ENCODE measurements at regions not wholly inside any gene's neighbourhood (a gene's known extent, or its start where the extent isn't known, plus 50 kb on each side); places are given as distances from the start of the nearest gene placed in this dataset.
"Not testable (repeated sequence)": the region's sequence is repeated elsewhere in the genome, so short reads cannot be mapped to it uniquely, and the experiment has no call there.

DNA sequence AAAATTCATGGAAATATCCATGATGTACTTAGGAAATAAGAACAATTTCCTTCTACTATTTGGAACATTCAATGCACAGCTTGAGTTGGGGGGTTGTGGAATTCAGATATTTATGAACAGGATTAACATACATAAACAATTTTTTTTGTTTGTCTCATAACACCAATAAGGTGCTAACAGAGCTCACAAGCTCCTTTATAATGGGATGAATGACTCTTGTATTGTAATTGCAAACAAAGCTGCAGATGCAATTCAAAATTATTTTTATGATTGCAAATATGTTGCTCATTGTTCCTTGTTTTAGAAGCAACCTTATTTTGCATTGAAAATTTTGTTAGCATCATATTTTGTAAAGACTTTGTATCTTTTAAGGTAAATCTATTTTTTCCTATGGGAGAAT is 265.7 kb downstream of the PCDH17 start:
- no peak for DNase-seq (ENCODE audit: low read depth)
- TF ChIP-seq, protein P1, sequence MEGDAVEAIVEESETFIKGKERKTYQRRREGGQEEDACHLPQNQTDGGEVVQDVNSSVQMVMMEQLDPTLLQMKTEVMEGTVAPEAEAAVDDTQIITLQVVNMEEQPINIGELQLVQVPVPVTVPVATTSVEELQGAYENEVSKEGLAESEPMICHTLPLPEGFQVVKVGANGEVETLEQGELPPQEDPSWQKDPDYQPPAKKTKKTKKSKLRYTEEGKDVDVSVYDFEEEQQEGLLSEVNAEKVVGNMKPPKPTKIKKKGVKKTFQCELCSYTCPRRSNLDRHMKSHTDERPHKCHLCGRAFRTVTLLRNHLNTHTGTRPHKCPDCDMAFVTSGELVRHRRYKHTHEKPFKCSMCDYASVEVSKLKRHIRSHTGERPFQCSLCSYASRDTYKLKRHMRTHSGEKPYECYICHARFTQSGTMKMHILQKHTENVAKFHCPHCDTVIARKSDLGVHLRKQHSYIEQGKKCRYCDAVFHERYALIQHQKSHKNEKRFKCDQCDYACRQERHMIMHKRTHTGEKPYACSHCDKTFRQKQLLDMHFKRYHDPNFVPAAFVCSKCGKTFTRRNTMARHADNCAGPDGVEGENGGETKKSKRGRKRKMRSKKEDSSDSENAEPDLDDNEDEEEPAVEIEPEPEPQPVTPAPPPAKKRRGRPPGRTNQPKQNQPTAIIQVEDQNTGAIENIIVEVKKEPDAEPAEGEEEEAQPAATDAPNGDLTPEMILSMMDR (conservative IDR thresholded peaks at IDR 0.05; ENCODE audit: low read depth, low read length), result no peak
- no peak overlapping the region for H3K4me3 ChIP-seq (ENCODE audit: low read length)

DNA sequence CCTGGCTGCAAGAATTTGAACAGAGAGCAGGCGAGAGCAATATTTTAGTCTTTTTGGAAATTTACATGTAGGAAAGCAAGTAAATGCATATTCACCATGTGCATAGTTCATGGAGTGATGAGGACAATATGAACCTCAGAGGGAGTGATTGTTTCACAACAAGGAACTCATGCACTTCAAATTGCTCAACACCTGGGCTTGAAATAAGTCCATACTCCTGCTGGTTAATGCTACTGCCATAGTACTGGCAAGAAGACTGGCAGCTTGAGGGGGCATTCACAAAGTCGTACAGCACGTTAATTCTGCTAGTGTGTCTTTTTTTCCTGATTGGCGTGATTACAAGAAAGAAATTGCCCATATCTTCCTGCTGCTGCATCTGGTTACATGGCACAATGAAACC is 267.6 kb downstream of the PCDH17 start:
- TF ChIP-seq, protein P1 (conservative IDR thresholded peaks at IDR 0.05; ENCODE audit: low read depth, low read length), result no peak
- no peak for DNase-seq (ENCODE audit: low read depth)

DNA sequence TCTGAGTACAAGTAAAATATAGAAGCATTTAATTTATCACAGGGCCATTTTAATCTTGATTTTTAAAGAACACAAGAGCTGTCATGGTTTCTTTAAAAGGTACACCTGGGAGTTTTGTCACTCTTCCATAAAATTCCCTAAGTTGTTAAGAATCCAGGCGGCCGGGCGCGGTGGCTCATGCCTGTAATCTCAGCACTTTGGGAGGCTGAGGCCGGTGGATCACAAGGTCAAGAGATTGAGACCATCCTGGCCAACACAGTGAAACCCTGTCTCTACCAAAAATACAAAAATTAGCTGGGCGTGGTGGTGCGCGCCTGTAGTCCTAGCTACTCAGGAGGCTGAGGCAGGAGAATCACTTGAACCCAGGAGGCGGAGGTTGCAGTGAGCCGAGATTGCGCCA is 278.3 kb downstream of the PCDH17 start:
- DNase-seq (ENCODE audit: low read depth); H3K4me3 ChIP-seq (ENCODE audit: low read length): not testable (repeated sequence)

More for the DNA sequence above, 267.6 kb downstream of the PCDH17 start:
- H3K4me3 ChIP-seq (ENCODE audit: low read length), result no peak overlapping the region

DNA sequence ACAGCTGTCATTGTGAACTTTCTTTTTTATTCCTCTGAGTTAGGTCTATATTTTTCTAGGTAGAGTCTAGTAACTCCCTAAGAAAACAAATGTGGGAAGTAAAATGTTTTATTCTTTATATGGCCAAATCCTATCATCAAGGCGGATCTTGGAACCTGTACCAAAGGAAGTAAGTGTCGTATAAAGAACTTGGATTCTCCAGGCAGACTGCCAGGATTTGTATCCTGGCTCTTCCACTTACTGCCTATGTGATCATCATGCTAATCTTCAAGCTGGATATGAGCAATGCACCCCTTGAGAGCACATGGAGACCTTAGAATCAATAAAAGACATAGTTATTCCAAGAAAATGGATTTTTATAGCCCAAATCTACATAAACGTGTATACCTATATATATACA is 286.5 kb downstream of the PCDH17 start:
- TF ChIP-seq, protein P1 (conservative IDR thresholded peaks at IDR 0.05; ENCODE audit: low read depth, low read length), result no peak
- DNase-seq (ENCODE audit: low read depth), result no peak
- H3K4me3 ChIP-seq (ENCODE audit: low read length), result no peak overlapping the region

DNA sequence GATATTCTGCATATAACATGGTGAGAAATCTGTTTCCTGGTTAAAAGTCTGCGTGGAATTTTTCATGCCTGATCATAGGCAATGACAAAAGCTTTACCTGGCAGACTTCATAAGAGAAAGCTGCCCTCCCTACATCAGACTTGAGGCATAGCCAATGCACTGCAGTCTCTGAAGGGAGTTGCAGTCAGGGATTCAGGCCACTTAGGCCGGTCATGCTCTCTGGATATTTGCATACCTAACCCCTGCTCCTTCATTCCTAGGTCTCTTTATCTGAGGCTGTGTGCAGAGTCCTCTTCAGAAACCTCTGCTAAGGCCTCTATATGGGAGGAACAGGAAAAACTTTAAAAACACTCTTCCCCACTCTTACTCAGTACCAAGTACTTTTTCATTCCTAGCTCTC is 287.4 kb downstream of the PCDH17 start:
- TF ChIP-seq, protein P1 (conservative IDR thresholded peaks at IDR 0.05; ENCODE audit: low read depth, low read length), result no peak
- DNase-seq (ENCODE audit: low read depth), result no peak
- no peak overlapping the region for H3K4me3 ChIP-seq (ENCODE audit: low read length)

DNA sequence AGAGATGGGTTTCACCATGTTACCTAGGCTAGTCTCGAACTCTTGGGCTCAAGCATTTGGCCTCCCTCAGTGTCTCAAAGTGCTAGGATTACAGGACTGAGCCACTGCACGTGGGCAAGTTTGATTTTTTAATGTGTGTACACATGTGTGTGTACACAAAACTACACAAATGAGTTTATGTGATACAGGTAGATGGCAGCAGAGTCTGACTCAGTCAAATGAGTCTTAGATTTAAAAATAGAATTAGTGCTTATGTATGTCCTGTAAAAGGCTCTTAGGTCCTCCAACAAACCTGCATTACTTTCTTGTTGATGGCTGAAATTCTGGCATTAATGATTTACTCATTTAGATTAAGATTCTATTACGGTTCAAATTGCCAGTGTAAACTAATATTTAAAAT is 293.7 kb downstream of the PCDH17 start:
- no peak overlapping the region for H3K4me3 ChIP-seq (ENCODE audit: low read length)
- TF ChIP-seq, protein P1 (conservative IDR thresholded peaks at IDR 0.05; ENCODE audit: low read depth, low read length), result peak; percentile 21
- no peak for DNase-seq (ENCODE audit: low read depth)

DNA sequence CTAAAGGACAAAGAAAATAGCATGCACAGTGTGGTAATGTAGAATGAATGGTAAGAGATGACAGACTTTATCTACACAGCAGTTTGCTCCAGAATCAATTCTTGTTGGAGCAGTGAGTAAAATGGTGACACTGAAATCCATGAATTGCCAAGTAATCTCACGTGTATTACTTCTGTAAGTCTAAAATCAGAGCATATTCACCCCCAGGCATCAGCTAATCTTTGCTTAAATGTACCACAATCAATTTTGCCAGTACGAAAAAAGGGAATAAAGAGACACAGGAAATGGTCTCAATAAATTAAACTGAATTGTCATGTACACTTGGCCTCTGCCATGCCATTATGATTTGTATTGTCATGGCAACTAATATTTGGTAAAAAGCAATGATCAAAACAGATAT is 294.2 kb downstream of the PCDH17 start:
- no peak overlapping the region for H3K4me3 ChIP-seq (ENCODE audit: low read length)
- TF ChIP-seq, protein P1 (conservative IDR thresholded peaks at IDR 0.05; ENCODE audit: low read depth, low read length), result no peak
- no peak for DNase-seq (ENCODE audit: low read depth)

DNA sequence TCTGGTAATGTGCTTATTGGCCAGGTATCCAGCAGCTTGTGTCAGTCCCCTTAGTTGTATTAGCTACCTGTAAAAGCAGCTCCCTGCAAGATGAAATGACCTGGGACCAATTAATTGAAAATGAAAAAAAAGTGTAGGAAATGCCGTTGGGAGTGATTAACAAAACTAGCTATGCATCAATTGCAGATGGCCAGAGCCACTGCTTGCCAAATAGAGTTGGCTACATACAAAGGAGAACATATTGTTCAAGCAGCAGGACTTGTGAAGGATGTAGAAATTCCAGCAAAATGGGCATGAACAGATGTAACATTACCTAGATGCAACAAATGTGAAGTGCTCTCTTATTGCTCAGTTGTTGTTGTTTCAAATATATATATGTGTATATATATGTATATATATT is 300.5 kb downstream of the PCDH17 start:
- DNase-seq (ENCODE audit: low read depth), result no peak
- no peak overlapping the region for H3K4me3 ChIP-seq (ENCODE audit: low read length)
- TF ChIP-seq, protein P1 (conservative IDR thresholded peaks at IDR 0.05; ENCODE audit: low read depth, low read length), result no peak
